ENCODE measurements at regions not wholly inside any gene's neighbourhood (a gene's known extent, or its start where the extent isn't known, plus 50 kb on each side); places are given as distances from the start of the nearest gene placed in this dataset.

- ATAC-seq: no peak
Measured at GRCh38 chr9:7536310-7536939, 263.2 kb downstream of the DMAC1 start.

GRCh38 chr9:7534211-7534935 lies 265.2 kb downstream of the DMAC1 start:
- H3K9me3 Mint-ChIP-seq: no peaks in the 10 kb centered on the region

More at GRCh38 chr9:7536310-7536939, 263.2 kb downstream of the DMAC1 start:
- no peak overlapping the region for H3K4me3 Mint-ChIP-seq
- H3K9me3 Mint-ChIP-seq: no peaks in the 10 kb centered on the region
- no peaks in the 10 kb centered on the region for H3K36me3 Mint-ChIP-seq
- peaks cover 41% of the 10 kb centered on the region for H3K27me3 Mint-ChIP-seq
- no peak overlapping the region for H3K27ac Mint-ChIP-seq
- H3K4me1 Mint-ChIP-seq: no peaks in the 10 kb centered on the region

DNA sequence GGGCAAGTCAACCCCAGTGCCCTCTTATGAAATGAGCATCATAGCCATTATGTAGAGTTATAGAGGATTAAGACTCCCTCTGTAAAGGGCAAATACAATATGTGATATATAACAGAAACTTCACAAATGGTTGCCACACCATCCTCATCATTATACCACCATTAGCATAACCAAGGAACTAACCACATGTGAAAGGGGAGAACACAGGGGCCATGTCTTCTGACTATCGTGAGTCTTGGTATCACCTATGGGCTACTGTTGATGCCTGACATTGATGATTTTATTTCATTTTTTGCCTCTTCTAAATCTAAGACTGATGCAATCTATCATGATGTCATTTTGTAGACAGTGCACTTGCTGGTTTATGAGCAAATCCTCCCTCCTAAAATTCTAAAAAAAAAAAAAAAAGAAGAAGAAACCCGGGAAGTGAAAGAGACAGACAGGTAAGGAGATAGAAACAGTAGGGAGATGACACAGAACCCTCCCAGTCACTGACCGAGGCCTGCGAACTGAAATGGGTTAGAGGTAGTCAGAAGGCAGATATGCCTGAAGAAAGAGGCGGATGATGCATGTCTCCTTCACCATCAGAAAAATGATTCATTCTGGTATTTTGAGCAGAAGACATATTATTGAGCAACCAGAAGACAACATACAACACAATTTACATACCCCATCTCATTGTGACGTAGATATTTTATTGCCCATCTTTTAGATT lies 266.0 kb downstream of the DMAC1 start:
- no peak for ATAC-seq
- Mint-ChIP-seq H3K4me1 (no peaks in the 10 kb centered on the region), H3K27me3 (peaks cover 55% of the 10 kb centered on the region), H3K27ac (no peak overlapping the region), H3K9me3 (no peaks in the 10 kb centered on the region), H3K36me3 (no peaks in the 10 kb centered on the region), H3K4me3 (no peak overlapping the region)

More at GRCh38 chr9:7534211-7534935, 265.2 kb downstream of the DMAC1 start:
- Mint-ChIP-seq H3K27ac (no peak overlapping the region), H3K4me3 (no peak overlapping the region), H3K36me3 (no peaks in the 10 kb centered on the region), H3K27me3 (peaks cover 57% of the 10 kb centered on the region), H3K4me1 (no peaks in the 10 kb centered on the region)
- no peak for ATAC-seq

GRCh38 chr9:7523426-7524043 lies 276.0 kb downstream of the DMAC1 start:
- no peak overlapping the region for H3K4me3 Mint-ChIP-seq
- no peak for ATAC-seq

DNA sequence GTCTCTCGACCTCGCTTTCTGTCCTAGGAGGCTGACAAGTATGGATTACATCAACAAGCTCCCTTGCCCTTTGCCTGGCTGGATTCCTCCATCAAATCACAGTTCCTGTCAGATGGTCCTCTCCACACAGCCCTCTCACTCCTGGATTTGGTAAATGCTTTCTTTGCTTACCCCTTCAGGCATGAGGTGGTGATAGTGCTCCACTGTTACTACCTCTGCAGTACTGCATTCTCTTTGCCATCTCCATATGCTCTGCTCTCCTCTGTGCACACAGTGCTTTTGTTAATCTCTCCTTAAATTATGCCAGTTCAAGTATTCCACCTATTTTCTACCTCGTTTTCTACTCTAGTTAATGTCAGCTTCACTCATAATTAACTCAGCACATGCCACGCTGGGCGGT lies 279.2 kb downstream of the DMAC1 start:
- no peak overlapping the region for H3K4me3 Mint-ChIP-seq
- no peaks in the 10 kb centered on the region for H3K27me3 Mint-ChIP-seq
- H3K27ac Mint-ChIP-seq: no peak overlapping the region
- no peak for ATAC-seq
- H3K4me1 Mint-ChIP-seq: no peaks in the 10 kb centered on the region
- no peaks in the 10 kb centered on the region for H3K9me3 Mint-ChIP-seq
- no peaks in the 10 kb centered on the region for H3K36me3 Mint-ChIP-seq

More at GRCh38 chr9:7523426-7524043, 276.0 kb downstream of the DMAC1 start:
- Mint-ChIP-seq H3K9me3 (no peaks in the 10 kb centered on the region), H3K27ac (no peak overlapping the region), H3K36me3 (no peaks in the 10 kb centered on the region), H3K4me1 (no peaks in the 10 kb centered on the region), H3K27me3 (no peaks in the 10 kb centered on the region)

DNA sequence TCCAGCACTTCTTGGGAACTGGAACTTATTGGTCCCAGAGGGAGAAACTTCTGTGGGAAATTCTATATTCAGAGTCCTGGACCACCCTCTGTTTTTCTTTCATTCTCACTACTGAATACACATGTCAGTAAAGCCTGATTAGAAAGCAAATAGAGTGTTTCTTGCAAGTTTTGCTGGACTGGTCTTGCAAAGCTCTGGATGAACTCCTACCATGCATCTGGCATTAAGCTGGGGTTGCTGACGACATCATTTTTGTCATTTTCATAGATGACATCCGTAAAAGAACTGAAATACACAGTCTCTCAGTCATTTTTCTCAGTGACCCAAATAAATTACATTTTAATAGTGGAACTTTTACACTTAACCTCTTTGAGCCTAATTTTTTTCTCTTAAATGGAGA lies 283.2 kb downstream of the DMAC1 start:
- Mint-ChIP-seq H3K27ac (no peak overlapping the region), H3K4me3 (no peak overlapping the region), H3K36me3 (no peaks in the 10 kb centered on the region), H3K9me3 (no peaks in the 10 kb centered on the region), H3K4me1 (no peaks in the 10 kb centered on the region), H3K27me3 (no peaks in the 10 kb centered on the region)
- ATAC-seq: no peak

- Mint-ChIP-seq H3K4me1 (no peaks in the 10 kb centered on the region), H3K4me3 (no peak overlapping the region), H3K9me3 (no peaks in the 10 kb centered on the region), H3K36me3 (no peaks in the 10 kb centered on the region), H3K27me3 (no peaks in the 10 kb centered on the region), H3K27ac (no peak overlapping the region)
- no peak for ATAC-seq
Measured at GRCh38 chr9:7510199-7510598, 289.4 kb downstream of the DMAC1 start.

DNA sequence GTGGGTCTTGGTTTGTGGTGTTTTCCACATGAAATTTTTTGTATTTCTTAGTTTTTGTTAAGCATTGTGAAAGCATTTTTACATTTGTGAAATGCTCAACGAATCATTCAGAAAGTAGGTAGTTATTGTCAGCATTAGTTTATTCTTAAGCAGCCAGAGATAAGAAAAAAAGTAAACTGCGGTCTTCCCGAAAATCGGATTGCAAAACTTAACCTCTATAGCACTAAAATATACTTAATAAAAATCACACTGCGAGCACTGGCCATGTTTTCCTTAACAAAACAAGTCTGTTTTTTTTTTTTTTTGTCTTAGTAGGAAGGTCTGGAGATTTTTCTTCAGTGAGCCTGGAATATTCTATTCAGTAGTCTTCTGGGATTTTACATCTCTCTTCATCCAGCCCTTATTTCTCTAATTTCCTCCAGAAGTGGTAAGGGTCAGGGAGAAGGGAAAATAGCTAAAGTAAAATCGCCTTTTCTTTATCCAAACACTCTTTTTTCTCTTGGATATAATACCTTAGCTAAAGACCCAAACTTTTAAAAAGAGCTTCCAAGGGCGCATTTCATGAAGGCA lies 289.9 kb downstream of the DMAC1 start:
- Mint-ChIP-seq H3K4me3 (no peak overlapping the region), H3K36me3 (no peaks in the 10 kb centered on the region), H3K27me3 (peaks cover 2% of the 10 kb centered on the region), H3K27ac (no peak overlapping the region), H3K9me3 (no peaks in the 10 kb centered on the region), H3K4me1 (no peaks in the 10 kb centered on the region)
- no peak for ATAC-seq

GRCh38 chr9:7508516-7508915 lies 291.1 kb downstream of the DMAC1 start:
- no peaks in the 10 kb centered on the region for H3K9me3 Mint-ChIP-seq
- no peak overlapping the region for H3K27ac Mint-ChIP-seq
- H3K36me3 Mint-ChIP-seq: no peaks in the 10 kb centered on the region
- ATAC-seq: no peak
- H3K4me1 Mint-ChIP-seq: no peaks in the 10 kb centered on the region
- no peak overlapping the region for H3K4me3 Mint-ChIP-seq
- H3K27me3 Mint-ChIP-seq: peaks cover 10% of the 10 kb centered on the region

DNA sequence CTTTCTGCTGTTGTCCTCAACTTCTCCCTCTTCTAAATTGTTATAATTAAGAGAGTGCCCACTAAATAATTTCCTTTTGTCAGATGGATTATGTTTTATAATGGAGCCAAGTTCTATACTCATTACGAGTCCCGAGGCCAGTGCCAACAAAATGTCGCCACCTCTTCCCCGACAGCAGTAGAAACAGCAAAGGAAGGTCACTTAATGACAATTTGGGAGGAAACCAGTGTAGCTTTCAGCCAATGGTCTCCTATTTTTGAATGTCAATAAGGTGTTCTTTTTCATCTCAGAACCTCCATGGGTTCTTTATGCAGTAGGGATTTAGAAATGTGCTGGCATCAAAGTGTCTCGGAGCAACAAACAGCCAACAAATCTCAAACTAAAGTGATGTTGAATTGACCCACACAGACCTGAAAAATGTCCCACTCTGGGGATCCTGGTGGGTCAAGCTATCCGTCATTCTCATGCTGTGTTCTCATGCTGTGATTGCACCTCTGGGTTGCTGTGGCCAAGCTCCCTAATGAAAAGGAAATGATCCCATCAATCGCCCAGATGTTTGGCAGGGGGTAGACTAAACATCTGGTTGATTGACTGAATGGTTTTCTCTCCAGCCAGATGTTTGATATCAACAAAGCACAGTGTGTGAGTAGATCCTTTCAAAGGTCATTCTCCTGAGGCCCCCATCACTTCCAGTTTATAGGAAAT lies 291.9 kb downstream of the DMAC1 start:
- Mint-ChIP-seq H3K4me1 (no peaks in the 10 kb centered on the region), H3K27ac (no peak overlapping the region), H3K4me3 (no peak overlapping the region), H3K9me3 (no peaks in the 10 kb centered on the region), H3K36me3 (no peaks in the 10 kb centered on the region), H3K27me3 (peaks cover 10% of the 10 kb centered on the region)
- no peak for ATAC-seq

DNA sequence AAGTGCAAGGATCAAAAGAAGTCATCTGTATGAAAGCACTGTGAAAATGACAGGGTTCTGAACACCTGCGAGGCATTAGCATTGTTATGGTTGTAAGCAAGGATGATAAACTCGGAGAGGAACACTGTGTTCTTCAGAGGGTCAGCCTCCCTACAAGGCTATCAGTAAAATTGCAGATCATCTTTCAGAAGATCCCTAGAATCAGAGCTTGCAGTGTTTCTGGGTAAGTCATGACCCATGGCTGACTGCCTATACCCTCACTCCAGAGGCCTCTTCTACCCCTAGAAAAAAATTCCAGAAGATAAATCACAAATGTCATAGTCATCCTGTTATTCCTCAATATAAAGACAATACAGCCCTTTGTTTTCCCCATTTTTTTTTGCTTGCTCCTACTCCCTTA lies 292.6 kb downstream of the DMAC1 start:
- ATAC-seq: no peak
- Mint-ChIP-seq H3K4me3 (no peak overlapping the region), H3K36me3 (no peaks in the 10 kb centered on the region), H3K27me3 (peaks cover 10% of the 10 kb centered on the region), H3K27ac (no peak overlapping the region), H3K4me1 (no peaks in the 10 kb centered on the region), H3K9me3 (no peaks in the 10 kb centered on the region)

GRCh38 chr9:7500521-7500920 lies 299.1 kb downstream of the DMAC1 start:
- H3K4me3 Mint-ChIP-seq: no peak overlapping the region
- H3K27ac Mint-ChIP-seq: no peak overlapping the region
- ATAC-seq: no peak
- peaks cover 6% of the 10 kb centered on the region for H3K9me3 Mint-ChIP-seq
- H3K36me3 Mint-ChIP-seq: no peaks in the 10 kb centered on the region
- no peaks in the 10 kb centered on the region for H3K4me1 Mint-ChIP-seq
- peaks cover 10% of the 10 kb centered on the region for H3K27me3 Mint-ChIP-seq

GRCh38 chr9:7491641-7492040 lies 307.9 kb downstream of the DMAC1 start:
- no peaks in the 10 kb centered on the region for H3K36me3 Mint-ChIP-seq
- ATAC-seq: no peak
- H3K4me3 Mint-ChIP-seq: no peak overlapping the region
- no peaks in the 10 kb centered on the region for H3K27me3 Mint-ChIP-seq
- no peaks in the 10 kb centered on the region for H3K4me1 Mint-ChIP-seq
- no peak overlapping the region for H3K27ac Mint-ChIP-seq
- H3K9me3 Mint-ChIP-seq: peaks cover 6% of the 10 kb centered on the region

GRCh38 chr9:7490317-7491108 lies 309.1 kb downstream of the DMAC1 start:
- no peak overlapping the region for H3K4me3 Mint-ChIP-seq
- no peaks in the 10 kb centered on the region for H3K27me3 Mint-ChIP-seq
- H3K36me3 Mint-ChIP-seq: no peaks in the 10 kb centered on the region
- H3K9me3 Mint-ChIP-seq: peaks cover under 1% of the 10 kb centered on the region
- H3K27ac Mint-ChIP-seq: no peak overlapping the region
- H3K4me1 Mint-ChIP-seq: no peaks in the 10 kb centered on the region
- ATAC-seq: no peak

Measured in stimulated activated memory B cell treated with anti-CD40 and anti-IgM and Interleukin-4, amounts not matched to agents 10 μg/mL and 1 μg/mL and 100 μg/mL, for 72 hours (primary cell).